GM23338 (cell line): ENCODE measurements at regions not wholly inside any gene's neighbourhood (a gene's known extent, or its start where the extent isn't known, plus 50 kb on each side); places are given as distances from the start of the nearest gene placed in this dataset.

Experiments used
- ATAC-seq: fragments of 200-7000 bp; cut with Tn5 transposase; 3 replicates; pipeline ENCODE4 v1.9.1; 2020
- DNase-seq: peaks from one replicate; pipeline ENCODE4 v3.0.0-alpha.2; 2015; ENCODE audit warnings: low spot score
- H2AFZ ChIP-seq: fragments of 200-600 bp; sonication (generic); 2 replicates; pipeline ENCODE4 v1.8.0; 2016; ENCODE audit warnings: antibody characterized with exemption, mild to moderate bottlenecking, moderate library complexity
- H3F3A ChIP-seq: fragments of 200-600 bp; sonication (generic); replicated peaks from 2 replicates; pipeline ENCODE4 v1.8.0; 2017; ENCODE audit warnings: antibody characterized with exemption, mixed run types, low read depth
- H3K27ac ChIP-seq: fragments of 200-600 bp; sonication (generic); 2 replicates; pipeline ENCODE4 v1.6.1; 2016; ENCODE audit warnings: low read depth
- H3K27me3 ChIP-seq: fragments of 200-600 bp; sonication (generic); 2 replicates; pipeline ENCODE4 v1.8.0; 2016; ENCODE audit warnings: mild to moderate bottlenecking, mixed run types, moderate library complexity; ENCODE audit not compliant: insufficient read depth
- H3K36me3 ChIP-seq: fragments of 200-600 bp; sonication (generic); 2 replicates; pipeline ENCODE4 v1.8.0; 2016; ENCODE audit warnings: mild to moderate bottlenecking; ENCODE audit not compliant: insufficient read depth
- H3K4me1 ChIP-seq: fragments of 200-600 bp; sonication (generic); 2 replicates; pipeline ENCODE4 v1.8.0; 2016; ENCODE audit warnings: mild to moderate bottlenecking, moderate library complexity; ENCODE audit not compliant: insufficient read depth
- H3K4me2 ChIP-seq: fragments of 200-600 bp; sonication (generic); 2 replicates; pipeline ENCODE4 v1.7.1; 2017; ENCODE audit warnings: mixed run types
- H3K4me3 ChIP-seq: fragments of 200-600 bp; sonication (generic); 2 replicates; pipeline ENCODE4 v1.6.1; 2016; ENCODE audit warnings: mixed run types
- H3K79me2 ChIP-seq: fragments of 200-600 bp; sonication (generic); replicated peaks from 2 replicates; pipeline ENCODE4 v1.8.0; 2017; ENCODE audit warnings: mild to moderate bottlenecking; ENCODE audit not compliant: insufficient read depth
- H3K9me2 ChIP-seq: fragments of 200-600 bp; sonication (generic); 2 replicates; pipeline ENCODE4 v1.8.0; 2017; ENCODE audit not compliant: insufficient read depth
- H4K20me1 ChIP-seq: fragments of 200-600 bp; sonication (generic); replicated peaks from 2 replicates; pipeline ENCODE4 v1.8.0; 2017; ENCODE audit warnings: mild to moderate bottlenecking; ENCODE audit not compliant: insufficient read depth
- H3K27ac Mint-ChIP-seq: 2 replicates; pipeline ENCODE4 v1.8.0; 2020; ENCODE audit warnings: inconsistent platforms, mild to moderate bottlenecking, moderate library complexity, mixed read lengths
- H3K27me3 Mint-ChIP-seq: 3 replicates; pipeline ENCODE4 v1.8.0; 2022; ENCODE audit warnings: low read depth, mild to moderate bottlenecking, moderate library complexity, mixed read lengths, inconsistent platforms; ENCODE audit not compliant: insufficient read depth, poor library complexity
- H3K36me3 Mint-ChIP-seq: 3 replicates; pipeline ENCODE4 v1.8.0; 2021; ENCODE audit warnings: low read depth, mild to moderate bottlenecking, inconsistent platforms, moderate library complexity, mixed read lengths
- H3K4me1 Mint-ChIP-seq: 3 replicates; pipeline ENCODE4 v1.8.0; 2020; ENCODE audit warnings: mild to moderate bottlenecking, inconsistent platforms, mixed read lengths
- H3K4me3 Mint-ChIP-seq: 3 replicates; pipeline ENCODE4 v1.8.0; 2021; ENCODE audit warnings: moderate library complexity, mild to moderate bottlenecking, inconsistent platforms, mixed read lengths
- H3K9me3 Mint-ChIP-seq: 3 replicates; pipeline ENCODE4 v1.8.0; 2020; ENCODE audit warnings: moderate library complexity, mild to moderate bottlenecking, inconsistent platforms, mixed read lengths
- CREB1 ChIP-seq: fragments of 250-450 bp; sonication (Bioruptor Pico); IDR thresholded peaks from 2 replicates; pipeline ENCODE4 v1.5.0; 2020; ENCODE audit warnings: low read depth, mild to moderate bottlenecking, moderate library complexity
- EZH2 ChIP-seq: fragments of 200-600 bp; sonication (generic); IDR thresholded peaks from one replicate; pipeline ENCODE4 v1.8.0; 2017; ENCODE audit warnings: antibody characterized with exemption, mild to moderate bottlenecking, low read depth; ENCODE audit not compliant: unreplicated experiment
- EZH2phosphoT487 ChIP-seq: fragments of 200-600 bp; sonication (generic); IDR thresholded peaks from one replicate; pipeline ENCODE4 v1.8.1; 2018; ENCODE audit warnings: antibody characterized with exemption; ENCODE audit not compliant: unreplicated experiment
- NANOG ChIP-seq: IDR thresholded peaks from 2 replicates; pipeline ENCODE4 v1.6.1; 2016; ENCODE audit warnings: antibody characterized with exemption, borderline replicate concordance
- POLR2AphosphoS5 ChIP-seq: IDR thresholded peaks from 2 replicates; pipeline ENCODE4 v1.6.1; 2016; ENCODE audit warnings: antibody characterized with exemption, low read depth
- REST ChIP-seq: IDR thresholded peaks from one replicate; pipeline ENCODE4 v1.6.1; 2018; ENCODE audit warnings: antibody characterized with exemption; ENCODE audit not compliant: unreplicated experiment
- STAT1 ChIP-seq: IDR thresholded peaks from one replicate; pipeline ENCODE4 v1.6.1; 2016; ENCODE audit warnings: antibody characterized with exemption; ENCODE audit not compliant: unreplicated experiment
- ZNF114 ChIP-seq: fragments of 250-450 bp; sonication (Bioruptor Pico); IDR thresholded peaks from 2 replicates; pipeline ENCODE4 v1.5.0; 2020; ENCODE audit warnings: mild to moderate bottlenecking, moderate library complexity
- ZNF331 ChIP-seq: fragments of 250-450 bp; sonication (Bioruptor Pico); IDR thresholded peaks from 2 replicates; pipeline ENCODE4 v1.5.0; 2020; ENCODE audit warnings: low read depth, mild to moderate bottlenecking, moderate library complexity
- TF ChIP-seq, protein P1 (sequence below), 2 experiments: fragments of 200-600 bp in 1 of 2; sonication (generic) in 1 of 2; conservative IDR thresholded peaks; 2 replicates each; pipeline versions ENCODE4 v1.5.1 to v1.6.1; 2016 to 2017; ENCODE audit warnings: antibody characterized with exemption in 2 of 2, low read depth in 2 of 2, mild to moderate bottlenecking in 2 of 2, moderate library complexity in 1 of 2
- TF ChIP-seq, protein P2 (sequence below): fragments of 250-450 bp; sonication (Bioruptor Pico); IDR thresholded peaks from 2 replicates; pipeline ENCODE4 v1.5.0; 2020; ENCODE audit warnings: mild to moderate bottlenecking, moderate library complexity

DNA sequence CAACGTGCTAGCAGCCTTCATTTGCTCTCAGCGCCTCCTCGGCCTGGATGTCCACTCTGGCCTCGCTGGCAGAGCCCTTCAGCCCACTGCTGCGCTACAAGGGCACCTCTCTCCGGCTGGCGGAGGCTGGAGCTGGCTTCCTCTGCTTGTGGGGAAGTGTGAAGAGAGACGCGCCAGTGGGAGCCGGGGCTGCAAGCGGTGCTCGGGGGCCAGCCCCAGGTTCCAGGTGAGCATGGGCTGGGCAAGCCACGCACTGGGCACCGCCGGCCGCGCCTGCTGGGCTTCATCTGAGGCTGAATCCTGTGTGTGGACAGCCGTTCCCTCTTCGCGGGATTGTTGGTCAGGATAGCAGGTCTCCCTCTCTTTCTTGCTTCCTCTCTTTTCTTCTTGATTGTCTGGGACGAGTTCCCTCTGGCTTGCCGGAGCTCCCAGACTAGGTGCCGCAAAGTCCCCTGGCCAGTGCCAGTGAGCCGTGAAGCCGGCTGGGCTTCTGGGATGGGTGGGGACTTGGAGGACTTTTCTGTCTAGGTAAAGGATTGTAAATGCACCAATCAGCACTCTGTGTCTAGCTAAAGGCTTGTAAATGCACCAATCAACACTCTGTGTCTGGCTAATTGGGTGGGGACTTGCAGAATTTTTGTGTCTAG lies 165.0 kb downstream of the HEPH start:
- no peaks in the 10 kb centered on the region for H3K36me3 ChIP-seq
- Mint-ChIP-seq H3K4me3 (no peak overlapping the region), H3K27me3 (no peaks in the 10 kb centered on the region), H3K27ac (no peak overlapping the region), H3K9me3 (peaks cover 66% of the 10 kb centered on the region), H3K4me1 (no peaks in the 10 kb centered on the region), H3K36me3 (peaks cover 3% of the 10 kb centered on the region; the same call in 1 of the 3 replicates)
- no peaks in the 10 kb centered on the region for H3K9me2 ChIP-seq
- TF ChIP-seq EZH2phosphoT487, result no peak
- TF ChIP-seq, protein P1, sequence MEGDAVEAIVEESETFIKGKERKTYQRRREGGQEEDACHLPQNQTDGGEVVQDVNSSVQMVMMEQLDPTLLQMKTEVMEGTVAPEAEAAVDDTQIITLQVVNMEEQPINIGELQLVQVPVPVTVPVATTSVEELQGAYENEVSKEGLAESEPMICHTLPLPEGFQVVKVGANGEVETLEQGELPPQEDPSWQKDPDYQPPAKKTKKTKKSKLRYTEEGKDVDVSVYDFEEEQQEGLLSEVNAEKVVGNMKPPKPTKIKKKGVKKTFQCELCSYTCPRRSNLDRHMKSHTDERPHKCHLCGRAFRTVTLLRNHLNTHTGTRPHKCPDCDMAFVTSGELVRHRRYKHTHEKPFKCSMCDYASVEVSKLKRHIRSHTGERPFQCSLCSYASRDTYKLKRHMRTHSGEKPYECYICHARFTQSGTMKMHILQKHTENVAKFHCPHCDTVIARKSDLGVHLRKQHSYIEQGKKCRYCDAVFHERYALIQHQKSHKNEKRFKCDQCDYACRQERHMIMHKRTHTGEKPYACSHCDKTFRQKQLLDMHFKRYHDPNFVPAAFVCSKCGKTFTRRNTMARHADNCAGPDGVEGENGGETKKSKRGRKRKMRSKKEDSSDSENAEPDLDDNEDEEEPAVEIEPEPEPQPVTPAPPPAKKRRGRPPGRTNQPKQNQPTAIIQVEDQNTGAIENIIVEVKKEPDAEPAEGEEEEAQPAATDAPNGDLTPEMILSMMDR (conservative IDR thresholded peaks at IDR 0.05; ENCODE audit: low read depth in 2 of 2), result no peak
- TF ChIP-seq STAT1, result no peak
- TF ChIP-seq NANOG, result no peak
- no peak for TF ChIP-seq ZNF331 (CRISPR knock-in tag)
- TF ChIP-seq POLR2AphosphoS5, result no peak
- TF ChIP-seq ZNF114 (CRISPR knock-in tag), result no peak
- TF ChIP-seq REST, result no peak
- no peaks in the 10 kb centered on the region for H3K4me1 ChIP-seq
- no peaks in the 10 kb centered on the region for H3F3A ChIP-seq
- ATAC-seq, result no peak
- H4K20me1 ChIP-seq, result no peaks in the 10 kb centered on the region
- no peak overlapping the region for H3K4me2 ChIP-seq
- no peak overlapping the region for H3K4me3 ChIP-seq
- no peak overlapping the region for H2AFZ ChIP-seq
- H3K27ac ChIP-seq, result no peak overlapping the region
- no peak for DNase-seq
- H3K27me3 ChIP-seq, result no peaks in the 10 kb centered on the region
- no peaks in the 10 kb centered on the region for H3K79me2 ChIP-seq

GRCh38 chrX:66360894-66361293 lies 196.8 kb downstream of the HEPH start:
- H3K36me3 Mint-ChIP-seq, result no peaks in the 10 kb centered on the region; the same call in 2 of the 3 replicates
- H3K9me3 Mint-ChIP-seq, result peaks cover 52% of the 10 kb centered on the region
- H3K36me3 ChIP-seq, result no peaks in the 10 kb centered on the region

More at GRCh38 chrX:66360894-66361293, 196.8 kb downstream of the HEPH start:
- TF ChIP-seq EZH2 (no peak), NANOG (no peak), CREB1 (CRISPR knock-in tag) (no peak), STAT1 (no peak)
- TF ChIP-seq, protein P2, sequence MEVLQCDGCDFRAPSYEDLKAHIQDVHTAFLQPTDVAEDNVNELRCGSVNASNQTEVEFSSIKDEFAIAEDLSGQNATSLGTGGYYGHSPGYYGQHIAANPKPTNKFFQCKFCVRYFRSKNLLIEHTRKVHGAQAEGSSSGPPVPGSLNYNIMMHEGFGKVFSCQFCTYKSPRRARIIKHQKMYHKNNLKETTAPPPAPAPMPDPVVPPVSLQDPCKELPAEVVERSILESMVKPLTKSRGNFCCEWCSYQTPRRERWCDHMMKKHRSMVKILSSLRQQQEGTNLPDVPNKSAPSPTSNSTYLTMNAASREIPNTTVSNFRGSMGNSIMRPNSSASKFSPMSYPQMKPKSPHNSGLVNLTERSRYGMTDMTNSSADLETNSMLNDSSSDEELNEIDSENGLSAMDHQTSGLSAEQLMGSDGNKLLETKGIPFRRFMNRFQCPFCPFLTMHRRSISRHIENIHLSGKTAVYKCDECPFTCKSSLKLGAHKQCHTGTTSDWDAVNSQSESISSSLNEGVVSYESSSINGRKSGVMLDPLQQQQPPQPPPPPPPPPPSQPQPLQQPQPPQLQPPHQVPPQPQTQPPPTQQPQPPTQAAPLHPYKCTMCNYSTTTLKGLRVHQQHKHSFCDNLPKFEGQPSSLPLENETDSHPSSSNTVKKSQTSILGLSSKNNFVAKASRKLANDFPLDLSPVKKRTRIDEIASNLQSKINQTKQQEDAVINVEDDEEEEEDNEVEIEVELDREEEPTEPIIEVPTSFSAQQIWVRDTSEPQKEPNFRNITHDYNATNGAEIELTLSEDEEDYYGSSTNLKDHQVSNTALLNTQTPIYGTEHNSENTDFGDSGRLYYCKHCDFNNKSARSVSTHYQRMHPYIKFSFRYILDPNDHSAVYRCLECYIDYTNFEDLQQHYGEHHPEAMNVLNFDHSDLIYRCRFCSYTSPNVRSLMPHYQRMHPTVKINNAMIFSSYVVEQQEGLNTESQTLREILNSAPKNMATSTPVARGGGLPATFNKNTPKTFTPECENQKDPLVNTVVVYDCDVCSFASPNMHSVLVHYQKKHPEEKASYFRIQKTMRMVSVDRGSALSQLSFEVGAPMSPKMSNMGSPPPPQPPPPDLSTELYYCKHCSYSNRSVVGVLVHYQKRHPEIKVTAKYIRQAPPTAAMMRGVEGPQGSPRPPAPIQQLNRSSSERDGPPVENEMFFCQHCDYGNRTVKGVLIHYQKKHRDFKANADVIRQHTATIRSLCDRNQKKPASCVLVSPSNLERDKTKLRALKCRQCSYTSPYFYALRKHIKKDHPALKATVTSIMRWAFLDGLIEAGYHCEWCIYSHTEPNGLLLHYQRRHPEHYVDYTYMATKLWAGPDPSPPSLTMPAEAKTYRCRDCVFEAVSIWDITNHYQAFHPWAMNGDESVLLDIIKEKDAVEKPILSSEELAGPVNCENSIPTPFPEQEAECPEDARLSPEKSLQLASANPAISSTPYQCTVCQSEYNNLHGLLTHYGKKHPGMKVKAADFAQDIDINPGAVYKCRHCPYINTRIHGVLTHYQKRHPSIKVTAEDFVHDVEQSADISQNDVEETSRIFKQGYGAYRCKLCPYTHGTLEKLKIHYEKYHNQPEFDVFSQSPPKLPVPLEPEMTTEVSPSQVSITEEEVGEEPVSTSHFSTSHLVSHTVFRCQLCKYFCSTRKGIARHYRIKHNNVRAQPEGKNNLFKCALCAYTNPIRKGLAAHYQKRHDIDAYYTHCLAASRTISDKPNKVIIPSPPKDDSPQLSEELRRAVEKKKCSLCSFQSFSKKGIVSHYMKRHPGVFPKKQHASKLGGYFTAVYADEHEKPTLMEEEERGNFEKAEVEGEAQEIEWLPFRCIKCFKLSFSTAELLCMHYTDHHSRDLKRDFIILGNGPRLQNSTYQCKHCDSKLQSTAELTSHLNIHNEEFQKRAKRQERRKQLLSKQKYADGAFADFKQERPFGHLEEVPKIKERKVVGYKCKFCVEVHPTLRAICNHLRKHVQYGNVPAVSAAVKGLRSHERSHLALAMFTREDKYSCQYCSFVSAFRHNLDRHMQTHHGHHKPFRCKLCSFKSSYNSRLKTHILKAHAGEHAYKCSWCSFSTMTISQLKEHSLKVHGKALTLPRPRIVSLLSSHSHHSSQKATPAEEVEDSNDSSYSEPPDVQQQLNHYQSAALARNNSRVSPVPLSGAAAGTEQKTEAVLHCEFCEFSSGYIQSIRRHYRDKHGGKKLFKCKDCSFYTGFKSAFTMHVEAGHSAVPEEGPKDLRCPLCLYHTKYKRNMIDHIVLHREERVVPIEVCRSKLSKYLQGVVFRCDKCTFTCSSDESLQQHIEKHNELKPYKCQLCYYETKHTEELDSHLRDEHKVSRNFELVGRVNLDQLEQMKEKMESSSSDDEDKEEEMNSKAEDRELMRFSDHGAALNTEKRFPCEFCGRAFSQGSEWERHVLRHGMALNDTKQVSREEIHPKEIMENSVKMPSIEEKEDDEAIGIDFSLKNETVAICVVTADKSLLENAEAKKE, result no peak
- H3K27ac ChIP-seq, result no peak overlapping the region
- DNase-seq (no peak), ATAC-seq (no peak)
- no peaks in the 10 kb centered on the region for H4K20me1 ChIP-seq
- H3K4me2 ChIP-seq, result no peak overlapping the region
- Mint-ChIP-seq H3K4me1 (no peaks in the 10 kb centered on the region), H3K27ac (no peak overlapping the region), H3K27me3 (no peaks in the 10 kb centered on the region), H3K4me3 (no peak overlapping the region)
- no peaks in the 10 kb centered on the region for H3K9me2 ChIP-seq
- H3K27me3 ChIP-seq, result no peaks in the 10 kb centered on the region
- H3K4me3 ChIP-seq, result no peak overlapping the region
- H2AFZ ChIP-seq, result no peak overlapping the region
- H3K4me1 ChIP-seq, result no peaks in the 10 kb centered on the region
- no peaks in the 10 kb centered on the region for H3F3A ChIP-seq
- H3K79me2 ChIP-seq, result no peaks in the 10 kb centered on the region
